Activated CD4-positive, alpha-beta T cell treated with anti-CD3 and anti-CD28 coated beads for 4 hours (primary cell): ENCODE measurements at regions not wholly inside any gene's neighbourhood (a gene's known extent, or its start where the extent isn't known, plus 50 kb on each side); places are given as distances from the start of the nearest gene placed in this dataset.
A peak's percentile ranks its signal among the peaks of the same experiment; 100 is the strongest.
"Not testable (repeated sequence)": the region's sequence is repeated elsewhere in the genome, so short reads cannot be mapped to it uniquely, and the experiment has no call there.

ENCODE experiments used
- DNase-seq, 2 donors: peaks; one replicate each; pipeline ENCODE4 v3.0.0-alpha.2; 2020

DNA sequence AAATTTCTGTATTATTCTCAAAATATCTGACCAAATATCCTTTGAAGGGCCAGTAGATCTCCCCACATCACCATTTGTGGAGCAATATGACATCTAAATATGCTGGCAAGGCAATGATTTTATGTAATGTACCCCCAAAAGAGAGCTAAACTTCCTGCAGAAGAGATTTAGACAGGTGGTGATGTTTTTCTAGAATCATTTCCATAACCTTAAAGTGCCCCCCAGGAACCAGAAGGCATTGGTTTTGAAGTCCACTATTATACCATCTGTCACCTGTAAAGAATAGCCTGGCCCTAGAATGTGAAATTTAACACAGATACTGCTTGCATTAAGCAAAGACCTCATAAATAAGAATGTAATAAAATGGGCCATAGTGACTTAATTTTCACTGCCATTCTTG, 77.9 kb upstream of the ABLIM1 start:
- no peak for DNase-seq

GRCh38 chr10:114743521-114744231, 77.9 kb upstream of the FHIP2A start:
- DNase-seq: no peak

- DNase-seq: no peak
Observed at GRCh38 chr10:114746531-114746930, 75.0 kb upstream of the FHIP2A start.

GRCh38 chr10:114748241-114748640, 73.3 kb upstream of the FHIP2A start:
- DNase-seq: no peak

DNA sequence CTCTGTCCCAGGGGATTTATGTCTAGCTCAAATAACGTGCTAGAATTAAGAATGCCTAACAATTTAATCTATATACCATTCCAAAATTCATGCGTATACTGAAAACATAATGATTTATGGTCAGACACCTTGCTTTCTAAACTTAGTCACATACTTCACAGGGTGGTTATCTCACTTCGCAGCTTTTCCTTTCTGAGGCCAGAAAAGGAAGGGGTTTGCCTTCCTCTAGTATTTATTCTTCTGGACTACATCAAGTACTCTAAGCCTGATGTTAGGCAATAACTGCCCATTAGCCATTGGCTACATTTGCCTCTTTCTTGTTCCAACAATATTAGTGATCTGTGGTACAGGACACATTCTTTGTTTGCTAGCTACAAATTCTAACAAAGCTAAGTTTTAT, 72.6 kb upstream of the FHIP2A start:
- no peak for DNase-seq

DNA sequence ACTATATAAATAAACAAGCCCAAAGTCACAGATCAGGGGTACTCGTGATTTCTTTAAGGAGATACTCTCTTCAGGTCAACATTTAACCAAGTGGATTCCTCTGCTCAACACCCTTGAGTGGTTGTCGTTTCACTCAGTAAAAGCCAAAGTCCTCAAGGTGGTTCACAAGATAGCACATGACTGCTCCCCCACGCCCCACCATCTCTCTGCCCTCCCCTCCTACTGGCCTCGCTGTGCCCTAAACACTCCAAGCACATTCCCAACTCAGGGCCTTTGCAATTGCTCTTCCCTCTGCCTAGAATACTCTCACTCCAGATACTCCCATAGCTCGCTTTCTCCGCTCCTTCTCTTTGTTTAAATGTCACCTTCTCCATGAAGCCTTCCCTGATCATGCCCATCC, 72.1 kb upstream of the FHIP2A start:
- DNase-seq: no peak

DNA sequence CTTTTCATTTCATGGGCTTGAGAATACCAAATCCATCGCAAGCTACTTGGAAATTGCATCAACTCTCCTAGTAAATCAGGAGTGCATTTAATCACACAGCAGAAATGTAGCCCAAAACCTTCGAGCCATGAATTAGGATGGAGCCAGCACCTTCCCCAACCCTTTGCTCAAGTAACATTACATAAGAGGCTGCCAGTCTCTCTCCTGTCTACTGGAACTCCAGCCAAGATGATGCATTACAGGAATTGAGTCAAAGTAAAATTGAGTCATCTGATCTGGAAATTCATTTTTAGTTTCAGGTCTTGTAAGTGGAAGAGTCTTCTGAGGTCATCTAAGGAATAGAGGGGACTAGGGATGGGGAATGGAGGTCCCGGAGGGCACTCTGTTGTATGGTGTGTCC, 69.7 kb upstream of the FHIP2A start:
- DNase-seq: no peak

GRCh38 chr10:114752570-114752969, 69.0 kb upstream of the FHIP2A start:
- not testable (repeated sequence) for DNase-seq

DNA sequence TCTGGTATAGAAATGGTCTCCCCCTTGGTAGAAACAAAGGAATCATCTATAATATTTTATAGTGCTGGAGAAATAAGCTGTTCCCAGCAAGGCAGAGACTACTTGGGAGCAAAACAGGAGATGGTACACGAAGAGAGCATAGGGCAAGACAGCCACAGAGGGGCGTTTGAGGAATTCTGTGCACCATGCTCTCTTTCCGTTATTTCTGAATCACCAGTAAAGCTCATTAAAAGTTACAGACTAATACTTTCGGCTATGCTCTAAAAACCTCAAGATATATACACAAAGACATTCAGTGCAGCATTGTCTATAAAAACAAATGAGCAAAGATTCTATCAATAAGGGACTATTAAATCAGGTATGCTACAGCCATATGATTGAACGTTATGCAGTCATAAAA, 68.5 kb upstream of the FHIP2A start:
- DNase-seq: no peak

GRCh38 chr10:114754445-114755320, 66.9 kb upstream of the FHIP2A start:
- no peak for DNase-seq

DNA sequence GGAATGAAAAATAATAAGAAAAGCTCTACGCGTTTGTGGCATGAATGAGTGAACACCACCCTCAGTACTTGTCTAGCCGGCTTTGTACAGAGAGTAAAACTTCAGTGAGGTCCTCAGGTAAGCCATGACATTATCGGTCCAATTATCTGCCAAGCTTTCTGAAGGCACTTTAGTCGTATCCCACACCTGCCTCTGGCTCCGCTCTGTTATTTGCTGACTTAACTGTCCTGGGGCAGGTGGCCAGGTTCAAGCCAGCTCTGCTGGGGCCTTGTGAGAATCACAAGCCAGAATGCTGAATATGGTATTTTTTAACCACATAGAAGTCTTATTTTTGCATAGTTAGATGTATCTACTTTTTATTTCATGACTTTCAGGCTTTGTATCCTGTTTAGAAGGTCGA, 66.0 kb upstream of the FHIP2A start:
- DNase-seq: no peak

- DNase-seq: no peak
Observed at GRCh38 chr10:114758331-114758730, 63.2 kb upstream of the FHIP2A start.

GRCh38 chr10:114761205-114762193, 60.1 kb upstream of the FHIP2A start:
- no peak for DNase-seq

- DNase-seq: no peak
Observed at GRCh38 chr10:114762811-114763210, 58.8 kb upstream of the FHIP2A start.

DNA sequence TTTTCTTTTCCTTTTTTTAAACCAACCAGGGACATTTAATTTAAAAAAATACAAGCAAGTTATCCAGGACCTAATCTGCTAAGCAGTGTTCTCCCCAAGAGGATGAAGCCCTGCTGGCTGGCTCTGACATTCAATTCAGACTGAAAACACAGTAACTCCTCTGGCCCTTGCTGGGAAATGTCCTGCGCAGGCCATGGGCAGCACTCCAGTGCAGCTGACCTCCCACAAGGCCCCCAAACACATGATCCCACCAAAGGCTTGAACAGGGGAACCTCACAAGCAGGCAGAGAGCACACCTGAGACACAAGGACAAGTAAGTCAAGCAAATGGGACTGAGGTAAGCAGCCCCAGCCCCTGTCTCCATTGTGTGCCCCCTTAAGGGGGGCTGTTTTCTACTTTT, 56.9 kb upstream of the FHIP2A start:
- no peak for DNase-seq

DNA sequence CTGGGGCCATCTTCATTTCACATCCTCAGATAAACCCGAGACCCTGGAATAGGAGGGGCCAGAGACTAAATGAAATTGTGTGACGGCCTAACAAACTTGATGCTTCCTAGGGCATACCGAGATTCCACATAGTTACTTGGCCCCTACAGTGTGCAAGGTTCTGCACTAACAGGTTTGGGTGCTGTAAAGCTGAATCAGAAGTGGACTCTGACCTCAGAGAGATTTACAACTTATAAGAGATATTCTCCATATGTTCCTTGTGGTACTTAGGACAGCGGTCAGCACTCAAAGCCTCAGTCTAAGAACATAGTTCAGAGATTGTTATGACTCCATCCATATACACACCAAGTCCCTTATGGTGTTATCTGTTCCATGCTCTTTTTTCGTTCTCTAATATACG, 55.1 kb upstream of the FHIP2A start:
- no peak for DNase-seq

DNA sequence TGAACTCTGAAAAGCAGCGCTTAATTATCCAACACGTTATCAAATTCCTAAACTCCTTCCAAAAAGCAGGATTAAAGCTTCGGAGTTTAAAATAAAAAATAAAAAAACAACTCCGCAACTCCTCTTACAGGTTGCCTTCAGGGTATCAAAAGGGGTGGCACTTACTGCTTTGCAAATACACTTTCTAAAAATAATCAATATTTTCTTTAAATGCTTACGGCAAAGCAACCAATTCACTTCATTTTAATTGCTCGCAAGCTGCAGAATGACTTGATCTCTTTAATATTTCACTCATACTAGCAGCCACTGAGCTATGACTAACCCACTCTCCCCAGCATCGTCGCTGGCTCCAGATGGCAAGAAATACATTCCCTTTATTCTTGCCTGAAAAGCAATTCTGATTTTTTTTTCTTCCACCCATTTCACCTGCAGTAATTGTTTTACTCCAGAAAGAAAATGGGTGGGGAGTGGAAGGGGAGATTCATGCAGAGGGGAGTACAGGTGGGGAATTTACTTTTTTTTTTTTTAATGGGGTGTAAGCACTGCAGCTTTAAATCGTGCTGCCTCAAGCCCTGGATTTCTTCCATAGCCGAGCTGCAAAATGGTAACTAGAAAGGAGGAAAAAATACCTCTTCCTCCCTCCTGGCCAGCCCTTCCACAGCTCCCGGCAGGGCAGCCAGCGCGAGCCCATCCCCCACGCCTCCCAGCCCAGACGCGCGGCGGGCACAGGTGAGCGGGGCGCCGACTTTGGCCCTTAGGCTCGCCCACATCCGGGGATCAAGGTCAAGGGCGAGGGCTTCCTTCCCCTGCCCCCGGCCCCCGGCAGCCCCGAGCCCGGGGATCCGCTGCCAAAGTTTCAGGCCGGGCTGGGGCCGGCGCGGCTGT, 54.2 kb upstream of the FHIP2A start:
- peak in 1 of 2 donors; percentile 5 for DNase-seq

- DNase-seq: no peak
Observed at GRCh38 chr10:114767986-114768821, 53.4 kb upstream of the FHIP2A start.

DNA sequence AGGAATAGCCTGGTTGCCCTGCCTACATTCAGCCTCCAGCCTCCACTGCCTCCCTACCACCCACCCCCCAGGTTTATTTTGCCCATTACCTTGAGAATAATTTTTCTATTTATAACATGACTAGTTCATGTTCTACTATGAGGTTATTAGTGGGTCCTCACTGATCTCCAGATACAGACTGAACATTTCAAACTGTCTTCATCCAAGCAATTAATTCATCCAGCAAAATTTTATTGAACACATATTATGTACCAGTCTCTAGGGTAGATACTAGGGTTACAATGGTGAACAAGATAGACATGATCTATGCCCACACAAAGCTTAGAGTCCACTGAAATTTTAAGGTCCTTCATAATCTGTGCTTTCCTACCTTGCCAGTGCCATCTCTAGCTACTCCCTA, 51.6 kb upstream of the FHIP2A start:
- DNase-seq: no peak

- DNase-seq: no peak
Observed at GRCh38 chr10:114771157-114771556, 50.4 kb upstream of the FHIP2A start.

DNA sequence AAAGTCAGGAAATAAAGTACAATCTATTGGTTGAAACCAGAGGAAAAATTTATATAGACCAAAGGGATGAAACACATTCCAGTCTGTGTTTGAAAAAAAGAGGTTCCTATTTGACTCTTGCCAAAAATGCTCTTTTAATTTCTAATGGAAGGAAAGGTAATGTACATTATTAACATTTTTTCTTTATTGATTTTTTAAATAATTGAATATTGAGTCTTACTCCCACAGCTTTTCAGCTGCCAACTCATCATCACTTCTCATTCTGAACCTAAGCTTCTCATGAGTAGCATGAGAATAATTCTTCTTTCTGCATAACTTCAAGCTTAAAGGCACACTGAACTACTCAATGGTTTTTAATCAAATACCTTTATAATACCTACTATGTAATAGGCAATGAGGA, 49.8 kb upstream of the FHIP2A start:
- DNase-seq: no peak
